ENCODE measurements at regions not wholly inside any gene's neighbourhood (a gene's known extent, or its start where the extent isn't known, plus 50 kb on each side); places are given as distances from the start of the nearest gene placed in this dataset.

- no peak for DNase-seq (ENCODE audit: low spot score)
- Histone ChIP-seq H3K4me3 (no peak overlapping the region), H3K36me3 (replicated peaks; ENCODE audit: insufficient read depth, low read depth) (no peaks in the 10 kb centered on the region), H3K4me2 (no peak overlapping the region), H3K9me2 (replicated peaks; ENCODE audit: insufficient read depth) (no peaks in the 10 kb centered on the region), H3K27me3 (peaks cover 7% of the 10 kb centered on the region), H4K20me1 (ENCODE audit: insufficient read depth, poor library complexity, severe bottlenecking) (no peaks in the 10 kb centered on the region), H3K27ac (no peak overlapping the region), H3K9me3 (ENCODE audit: low read depth) (no peaks in the 10 kb centered on the region), H3K79me2 (no peaks in the 10 kb centered on the region), H2AFZ (no peak overlapping the region), H3K4me1 (ENCODE audit: insufficient read depth) (no peaks in the 10 kb centered on the region)
- TF ChIP-seq, protein P1, sequence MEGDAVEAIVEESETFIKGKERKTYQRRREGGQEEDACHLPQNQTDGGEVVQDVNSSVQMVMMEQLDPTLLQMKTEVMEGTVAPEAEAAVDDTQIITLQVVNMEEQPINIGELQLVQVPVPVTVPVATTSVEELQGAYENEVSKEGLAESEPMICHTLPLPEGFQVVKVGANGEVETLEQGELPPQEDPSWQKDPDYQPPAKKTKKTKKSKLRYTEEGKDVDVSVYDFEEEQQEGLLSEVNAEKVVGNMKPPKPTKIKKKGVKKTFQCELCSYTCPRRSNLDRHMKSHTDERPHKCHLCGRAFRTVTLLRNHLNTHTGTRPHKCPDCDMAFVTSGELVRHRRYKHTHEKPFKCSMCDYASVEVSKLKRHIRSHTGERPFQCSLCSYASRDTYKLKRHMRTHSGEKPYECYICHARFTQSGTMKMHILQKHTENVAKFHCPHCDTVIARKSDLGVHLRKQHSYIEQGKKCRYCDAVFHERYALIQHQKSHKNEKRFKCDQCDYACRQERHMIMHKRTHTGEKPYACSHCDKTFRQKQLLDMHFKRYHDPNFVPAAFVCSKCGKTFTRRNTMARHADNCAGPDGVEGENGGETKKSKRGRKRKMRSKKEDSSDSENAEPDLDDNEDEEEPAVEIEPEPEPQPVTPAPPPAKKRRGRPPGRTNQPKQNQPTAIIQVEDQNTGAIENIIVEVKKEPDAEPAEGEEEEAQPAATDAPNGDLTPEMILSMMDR (IDR thresholded peaks at IDR 0.05; ENCODE audit: poor library complexity) = no peak
- no peak for TF ChIP-seq EZH2 (IDR thresholded peaks at IDR 0.05; ENCODE audit: borderline replicate concordance)
- TF ChIP-seq EZH2phosphoT487 (IDR thresholded peaks at IDR 0.05; ENCODE audit: low read depth, severe bottlenecking, unreplicated experiment) = no peak
- WGBS (ENCODE audit: low lambda C conversion rate, missing lambda C conversion rate) = 94% methylated on average over 2 of the region's 2 CpGs
Measured at GRCh38 chr12:111219440-111219839, 149.5 kb downstream of the PHETA1 start.

GRCh38 chr12:111218499-111218898 lies 150.4 kb downstream of the PHETA1 start:
- no peaks in the 10 kb centered on the region for H4K20me1 ChIP-seq (ENCODE audit: insufficient read depth, poor library complexity, severe bottlenecking)
- no peak for TF ChIP-seq EZH2phosphoT487 (IDR thresholded peaks at IDR 0.05; ENCODE audit: low read depth, severe bottlenecking, unreplicated experiment)
- no peak for TF ChIP-seq EZH2 (IDR thresholded peaks at IDR 0.05; ENCODE audit: borderline replicate concordance)
- TF ChIP-seq, protein P1 (IDR thresholded peaks at IDR 0.05; ENCODE audit: poor library complexity) = no peak
- no peak overlapping the region for H3K4me2 ChIP-seq
- H3K9me3 ChIP-seq (ENCODE audit: low read depth) = no peaks in the 10 kb centered on the region
- H2AFZ ChIP-seq = no peak overlapping the region
- no peak overlapping the region for H3K27ac ChIP-seq
- no peaks in the 10 kb centered on the region for H3K9me2 ChIP-seq (replicated peaks; ENCODE audit: insufficient read depth)
- H3K4me1 ChIP-seq (ENCODE audit: insufficient read depth) = no peaks in the 10 kb centered on the region
- H3K4me3 ChIP-seq = no peak overlapping the region
- peaks cover 7% of the 10 kb centered on the region for H3K27me3 ChIP-seq
- no peaks in the 10 kb centered on the region for H3K36me3 ChIP-seq (replicated peaks; ENCODE audit: insufficient read depth, low read depth)
- H3K79me2 ChIP-seq = no peaks in the 10 kb centered on the region
- 85% methylated on average over 6 of the region's 6 CpGs for WGBS (ENCODE audit: low lambda C conversion rate, missing lambda C conversion rate)
- no peak for DNase-seq (ENCODE audit: low spot score)

- 83% methylated on average over 13 of the region's 13 CpGs for WGBS (ENCODE audit: low lambda C conversion rate, missing lambda C conversion rate)
Measured at GRCh38 chr12:111216387-111217159, 152.3 kb downstream of the PHETA1 start.

More at GRCh38 chr12:111216387-111217159, 152.3 kb downstream of the PHETA1 start:
- Histone ChIP-seq H3K79me2 (no peaks in the 10 kb centered on the region), H3K27me3 (peaks cover 7% of the 10 kb centered on the region), H3K4me2 (no peak overlapping the region), H2AFZ (no peak overlapping the region), H3K9me2 (replicated peaks; ENCODE audit: insufficient read depth) (no peaks in the 10 kb centered on the region), H3K4me1 (ENCODE audit: insufficient read depth) (no peaks in the 10 kb centered on the region), H4K20me1 (ENCODE audit: insufficient read depth, poor library complexity, severe bottlenecking) (no peaks in the 10 kb centered on the region), H3K4me3 (no peak overlapping the region), H3K9me3 (ENCODE audit: low read depth) (no peaks in the 10 kb centered on the region), H3K36me3 (replicated peaks; ENCODE audit: insufficient read depth, low read depth) (no peaks in the 10 kb centered on the region), H3K27ac (no peak overlapping the region)
- DNase-seq (ENCODE audit: low spot score) = no peak
- TF ChIP-seq EZH2phosphoT487 (IDR thresholded peaks at IDR 0.05; ENCODE audit: low read depth, severe bottlenecking, unreplicated experiment) (no peak), EZH2 (IDR thresholded peaks at IDR 0.05; ENCODE audit: borderline replicate concordance) (no peak)
- TF ChIP-seq, protein P1 (IDR thresholded peaks at IDR 0.05; ENCODE audit: poor library complexity) = no peak

All from hepatocyte (in vitro differentiated cells).